ENCODE measurements at regions not wholly inside any gene's neighbourhood (a gene's known extent, or its start where the extent isn't known, plus 50 kb on each side); places are given as distances from the start of the nearest gene placed in this dataset.

GRCh38 chr2:100211521-100211920 lies 69.1 kb upstream of the AFF3 start:
- H3K27me3 Mint-ChIP-seq, result peaks cover 0 to 5% of the 10 kb centered on the region in 2 donors
- POLR2A ChIA-PET, result no interaction called here

GRCh38 chr2:100208141-100208770 lies 65.9 kb upstream of the AFF3 start:
- Mint-ChIP-seq H3K27me3 (peaks cover 0 to 1% of the 10 kb centered on the region in 2 donors), H3K4me1 (peaks cover 0 to 1% (median 0%) of the 10 kb centered on the region in 3 donors), H3K27ac (no peak overlapping the region), H3K9me3 (no peaks in the 10 kb centered on the region), H3K4me3 (no peak overlapping the region), H3K36me3 (no peaks in the 10 kb centered on the region)
- ChIA-PET POLR2A (no interaction called here), CTCF (no interaction called here)
- Histone ChIP-seq H3K27ac (ENCODE audit: low read depth, low read length) (no peak overlapping the region), H3K36me3 (ENCODE audit: insufficient read depth, low read length) (no peaks in the 10 kb centered on the region), H3K4me1 (ENCODE audit: insufficient read depth, low read length) (no peaks in the 10 kb centered on the region), H3K27me3 (ENCODE audit: insufficient read depth, low read length, poor library complexity, severe bottlenecking) (no peaks in the 10 kb centered on the region), H3K4me3 (ENCODE audit: low read length) (no peak overlapping the region), H3K9me3 (ENCODE audit: low read length) (no peaks in the 10 kb centered on the region)
- DNase-seq, result no peak

More at GRCh38 chr2:100211521-100211920, 69.1 kb upstream of the AFF3 start:
- Histone ChIP-seq H3K36me3 (ENCODE audit: insufficient read depth, low read length) (no peaks in the 10 kb centered on the region), H3K27ac (ENCODE audit: low read depth, low read length) (no peak overlapping the region), H3K27me3 (ENCODE audit: insufficient read depth, low read length, poor library complexity, severe bottlenecking) (no peaks in the 10 kb centered on the region), H3K4me1 (ENCODE audit: insufficient read depth, low read length) (no peaks in the 10 kb centered on the region), H3K4me3 (ENCODE audit: low read length) (no peak overlapping the region), H3K9me3 (ENCODE audit: low read length) (no peaks in the 10 kb centered on the region)
- H3K9me3 Mint-ChIP-seq, result no peaks in the 10 kb centered on the region
- H3K27ac Mint-ChIP-seq, result no peak overlapping the region
- CTCF ChIA-PET, result interaction anchor here (0.9 kb wide), 1 partner anchor 9 kb away, joined by 3 read pairs; no protein-coding TSS in a partner anchor
- no peak overlapping the region for H3K4me3 Mint-ChIP-seq
- H3K36me3 Mint-ChIP-seq, result no peaks in the 10 kb centered on the region
- no peaks in the 10 kb centered on the region for H3K4me1 Mint-ChIP-seq
- no peak for DNase-seq

GRCh38 chr2:100207411-100207885 lies 65.1 kb upstream of the AFF3 start:
- Mint-ChIP-seq H3K27me3 (peaks cover 0 to 1% of the 10 kb centered on the region in 2 donors), H3K27ac (no peak overlapping the region), H3K36me3 (no peaks in the 10 kb centered on the region), H3K4me3 (no peak overlapping the region), H3K4me1 (peaks cover 0 to 1% (median 0%) of the 10 kb centered on the region in 3 donors), H3K9me3 (no peaks in the 10 kb centered on the region)
- no peaks in the 10 kb centered on the region for H3K36me3 ChIP-seq (ENCODE audit: insufficient read depth, low read length)
- POLR2A ChIA-PET, result no interaction called here
- no peak overlapping the region for H3K27ac ChIP-seq (ENCODE audit: low read depth, low read length)
- H3K9me3 ChIP-seq (ENCODE audit: low read length), result no peaks in the 10 kb centered on the region
- H3K4me3 ChIP-seq (ENCODE audit: low read length), result no peak overlapping the region
- CTCF ChIA-PET, result no interaction called here
- DNase-seq, result no peak
- H3K4me1 ChIP-seq (ENCODE audit: insufficient read depth, low read length), result no peaks in the 10 kb centered on the region
- no peaks in the 10 kb centered on the region for H3K27me3 ChIP-seq (ENCODE audit: insufficient read depth, low read length, poor library complexity, severe bottlenecking)

- Mint-ChIP-seq H3K9me3 (no peaks in the 10 kb centered on the region), H3K4me3 (no peak overlapping the region), H3K36me3 (no peaks in the 10 kb centered on the region), H3K27ac (no peak overlapping the region), H3K4me1 (peaks cover 0 to 1% (median 0%) of the 10 kb centered on the region in 3 donors), H3K27me3 (peaks cover 0 to 1% of the 10 kb centered on the region in 2 donors)
- Histone ChIP-seq H3K4me3 (ENCODE audit: low read length) (no peak overlapping the region), H3K4me1 (ENCODE audit: insufficient read depth, low read length) (no peaks in the 10 kb centered on the region), H3K27me3 (ENCODE audit: insufficient read depth, low read length, poor library complexity, severe bottlenecking) (no peaks in the 10 kb centered on the region), H3K36me3 (ENCODE audit: insufficient read depth, low read length) (no peaks in the 10 kb centered on the region), H3K9me3 (ENCODE audit: low read length) (no peaks in the 10 kb centered on the region), H3K27ac (ENCODE audit: low read depth, low read length) (no peak overlapping the region)
- no peak for DNase-seq
- CTCF ChIA-PET, result interaction anchor here (1.1 kb wide), 1 partner anchor 10 kb away, joined by 3 read pairs; no protein-coding TSS in a partner anchor
- POLR2A ChIA-PET, result no interaction called here
Observed at GRCh38 chr2:100206731-100207255, 64.4 kb upstream of the AFF3 start.

- Histone ChIP-seq H3K27ac (ENCODE audit: low read depth, low read length) (no peak overlapping the region), H3K4me3 (ENCODE audit: low read length) (no peak overlapping the region), H3K4me1 (ENCODE audit: insufficient read depth, low read length) (no peaks in the 10 kb centered on the region), H3K36me3 (ENCODE audit: insufficient read depth, low read length) (no peaks in the 10 kb centered on the region), H3K27me3 (ENCODE audit: insufficient read depth, low read length, poor library complexity, severe bottlenecking) (no peaks in the 10 kb centered on the region), H3K9me3 (ENCODE audit: low read length) (no peaks in the 10 kb centered on the region)
- POLR2A ChIA-PET, result no interaction called here
- DNase-seq, result no peak
- CTCF ChIA-PET, result no interaction called here
- Mint-ChIP-seq H3K4me1 (peaks cover 0 to 1% (median 0%) of the 10 kb centered on the region in 3 donors), H3K4me3 (no peak overlapping the region), H3K27me3 (peaks cover 0 to 1% of the 10 kb centered on the region in 2 donors), H3K9me3 (no peaks in the 10 kb centered on the region), H3K36me3 (no peaks in the 10 kb centered on the region), H3K27ac (no peak overlapping the region)
Observed at GRCh38 chr2:100205174-100205573, 62.8 kb upstream of the AFF3 start.

- Mint-ChIP-seq H3K4me3 (no peak overlapping the region), H3K27ac (no peak overlapping the region), H3K36me3 (no peaks in the 10 kb centered on the region), H3K4me1 (peaks cover 0 to 1% (median 0%) of the 10 kb centered on the region in 3 donors), H3K27me3 (peaks cover 0 to 1% of the 10 kb centered on the region in 2 donors), H3K9me3 (no peaks in the 10 kb centered on the region)
- Histone ChIP-seq H3K27me3 (ENCODE audit: insufficient read depth, low read length, poor library complexity, severe bottlenecking) (no peaks in the 10 kb centered on the region), H3K27ac (ENCODE audit: low read depth, low read length) (no peak overlapping the region), H3K4me3 (ENCODE audit: low read length) (no peak overlapping the region), H3K36me3 (ENCODE audit: insufficient read depth, low read length) (no peaks in the 10 kb centered on the region), H3K9me3 (ENCODE audit: low read length) (no peaks in the 10 kb centered on the region), H3K4me1 (ENCODE audit: insufficient read depth, low read length) (no peaks in the 10 kb centered on the region)
- ChIA-PET CTCF (no interaction called here), POLR2A (no interaction called here)
- no peak for DNase-seq
Observed at GRCh38 chr2:100202567-100202966, 60.2 kb upstream of the AFF3 start.

GRCh38 chr2:100200985-100201384 lies 58.6 kb upstream of the AFF3 start:
- H3K27ac ChIP-seq (ENCODE audit: low read depth, low read length), result no peak overlapping the region
- no peaks in the 10 kb centered on the region for H3K27me3 ChIP-seq (ENCODE audit: insufficient read depth, low read length, poor library complexity, severe bottlenecking)
- H3K27ac Mint-ChIP-seq, result no peak overlapping the region
- no peak overlapping the region for H3K4me3 Mint-ChIP-seq
- H3K9me3 Mint-ChIP-seq, result no peaks in the 10 kb centered on the region
- H3K4me1 Mint-ChIP-seq, result peaks cover 0 to 1% (median 0%) of the 10 kb centered on the region in 3 donors
- no peaks in the 10 kb centered on the region for H3K36me3 ChIP-seq (ENCODE audit: insufficient read depth, low read length)
- no peaks in the 10 kb centered on the region for H3K4me1 ChIP-seq (ENCODE audit: insufficient read depth, low read length)
- no peaks in the 10 kb centered on the region for H3K9me3 ChIP-seq (ENCODE audit: low read length)
- no peaks in the 10 kb centered on the region for H3K36me3 Mint-ChIP-seq
- POLR2A ChIA-PET, result no interaction called here
- DNase-seq, result no peak
- H3K4me3 ChIP-seq (ENCODE audit: low read length), result no peak overlapping the region
- CTCF ChIA-PET, result no interaction called here
- peaks cover 0 to 4% of the 10 kb centered on the region in 2 donors for H3K27me3 Mint-ChIP-seq

- no peaks in the 10 kb centered on the region for H3K4me1 Mint-ChIP-seq
- H3K36me3 ChIP-seq (ENCODE audit: insufficient read depth, low read length), result no peaks in the 10 kb centered on the region
- peak overlapping the region in 1 of 8 donors; percentile 32 for H3K27ac Mint-ChIP-seq
- H3K27me3 Mint-ChIP-seq, result peaks cover 0 to 4% of the 10 kb centered on the region in 2 donors
- no peaks in the 10 kb centered on the region for H3K27me3 ChIP-seq (ENCODE audit: insufficient read depth, low read length, poor library complexity, severe bottlenecking)
- no peaks in the 10 kb centered on the region for H3K9me3 ChIP-seq (ENCODE audit: low read length)
- no peaks in the 10 kb centered on the region for H3K4me1 ChIP-seq (ENCODE audit: insufficient read depth, low read length)
- no peaks in the 10 kb centered on the region for H3K9me3 Mint-ChIP-seq
- no peak overlapping the region for H3K27ac ChIP-seq (ENCODE audit: low read depth, low read length)
- no peak overlapping the region for H3K4me3 ChIP-seq (ENCODE audit: low read length)
- CTCF ChIA-PET, result no interaction called here
- POLR2A ChIA-PET, result no interaction called here
- H3K36me3 Mint-ChIP-seq, result no peaks in the 10 kb centered on the region
- DNase-seq, result no peak
- H3K4me3 Mint-ChIP-seq, result no peak overlapping the region
Observed at GRCh38 chr2:100199421-100199820, 57.0 kb upstream of the AFF3 start.

Measured in CD8-positive, alpha-beta memory T cell (primary cell).